ENCODE measurements at regions not wholly inside any gene's neighbourhood (a gene's known extent, or its start where the extent isn't known, plus 50 kb on each side); places are given as distances from the start of the nearest gene placed in this dataset.

DNA sequence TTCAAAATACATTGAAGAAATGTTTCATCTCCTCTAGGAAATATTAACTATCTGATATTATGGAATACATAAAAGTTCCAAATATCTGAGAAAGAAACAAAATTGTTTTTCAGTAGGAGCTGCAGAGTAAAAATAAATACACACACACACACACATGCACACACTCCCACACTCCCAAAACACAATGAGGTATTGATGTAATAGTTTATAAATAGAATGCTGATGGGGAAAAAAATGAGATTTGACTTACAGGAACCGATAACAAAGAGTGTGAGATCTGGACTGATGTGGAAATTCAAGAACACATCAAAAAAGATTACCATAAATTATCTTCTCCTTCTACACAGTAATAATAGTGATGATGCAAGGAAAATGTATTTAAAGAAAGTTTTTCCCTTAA lies 438.0 kb upstream of the CELF2 start:
- no peaks in the 10 kb centered on the region for H3K36me3 ChIP-seq (ENCODE audit: control insufficient read depth in 2 of 2, insufficient read depth in 2 of 2, low read length in 2 of 2)
- H3K9ac ChIP-seq (ENCODE audit: low read length in 2 of 2) = no peak overlapping the region

GRCh38 chr10:10584161-10584560 lies 433.5 kb upstream of the CELF2 start:
- Histone ChIP-seq H3K27ac (ENCODE audit: low read length) (no peak overlapping the region), H3K9me3 (ENCODE audit: control insufficient read depth in 2 of 2, low read length in 2 of 2) (no peaks in the 10 kb centered on the region), H3K27me3 (ENCODE audit: control insufficient read depth in 1 of 2, insufficient read depth in 2 of 2, low read length in 2 of 2) (no peaks in the 10 kb centered on the region), H3K9ac (ENCODE audit: low read length in 2 of 2) (no peak overlapping the region), H3K4me3 (ENCODE audit: low read length in 2 of 2) (no peak overlapping the region), H3K36me3 (ENCODE audit: control insufficient read depth in 2 of 2, insufficient read depth in 2 of 2, low read length in 2 of 2) (no peaks in the 10 kb centered on the region), H3K4me1 (ENCODE audit: control insufficient read depth, insufficient read depth, low read length) (peaks cover 3% of the 10 kb centered on the region)

More for the DNA sequence above, 438.0 kb upstream of the CELF2 start:
- H3K4me1 ChIP-seq (ENCODE audit: control insufficient read depth, insufficient read depth, low read length) = no peaks in the 10 kb centered on the region
- H3K27ac ChIP-seq (ENCODE audit: low read length) = no peak overlapping the region
- H3K9me3 ChIP-seq (ENCODE audit: control insufficient read depth in 2 of 2, low read length in 2 of 2) = no peaks in the 10 kb centered on the region
- H3K4me3 ChIP-seq (ENCODE audit: low read length in 2 of 2) = no peak overlapping the region
- H3K27me3 ChIP-seq (ENCODE audit: control insufficient read depth in 1 of 2, insufficient read depth in 2 of 2, low read length in 2 of 2) = no peaks in the 10 kb centered on the region

DNA sequence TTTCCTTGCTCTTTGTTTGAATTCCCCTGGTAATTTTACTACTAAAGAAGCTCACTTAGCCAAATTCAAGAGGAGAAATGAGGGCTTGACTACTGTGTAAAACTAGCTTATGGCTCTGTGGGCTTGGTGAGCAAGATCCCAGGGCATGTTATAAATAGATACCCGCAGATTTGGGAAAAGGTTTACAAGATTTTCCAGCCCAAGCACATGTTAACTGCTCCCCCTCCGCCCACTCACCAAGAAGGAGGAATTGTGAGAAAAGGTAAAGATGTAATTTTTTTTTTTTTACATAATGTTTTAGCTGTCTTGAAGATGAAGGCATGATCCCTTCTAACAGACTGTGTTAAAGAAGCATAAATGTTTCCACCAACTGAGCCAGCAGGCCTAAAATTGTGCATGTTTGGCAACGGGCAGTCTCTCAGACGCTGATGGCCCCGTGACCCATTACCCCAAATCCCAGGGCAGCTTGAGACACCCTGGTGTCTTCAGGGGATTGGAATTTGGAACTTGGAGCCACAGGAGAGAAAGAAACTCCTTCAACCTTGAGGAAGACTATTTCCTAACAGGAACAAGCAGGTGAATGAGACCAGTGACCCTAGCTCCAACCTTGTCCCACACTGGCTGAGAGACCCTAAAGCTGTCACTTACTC lies 429.8 kb upstream of the CELF2 start:
- Histone ChIP-seq H3K4me3 (ENCODE audit: low read length in 2 of 2) (no peak overlapping the region), H3K36me3 (ENCODE audit: control insufficient read depth in 2 of 2, insufficient read depth in 2 of 2, low read length in 2 of 2) (no peaks in the 10 kb centered on the region), H3K9ac (ENCODE audit: low read length in 2 of 2) (no peak overlapping the region), H3K27me3 (ENCODE audit: control insufficient read depth in 1 of 2, insufficient read depth in 2 of 2, low read length in 2 of 2) (no peaks in the 10 kb centered on the region), H3K4me1 (ENCODE audit: control insufficient read depth, insufficient read depth, low read length) (peaks cover 3% of the 10 kb centered on the region), H3K9me3 (ENCODE audit: control insufficient read depth in 2 of 2, low read length in 2 of 2) (no peaks in the 10 kb centered on the region), H3K27ac (ENCODE audit: low read length) (no peak overlapping the region)

DNA sequence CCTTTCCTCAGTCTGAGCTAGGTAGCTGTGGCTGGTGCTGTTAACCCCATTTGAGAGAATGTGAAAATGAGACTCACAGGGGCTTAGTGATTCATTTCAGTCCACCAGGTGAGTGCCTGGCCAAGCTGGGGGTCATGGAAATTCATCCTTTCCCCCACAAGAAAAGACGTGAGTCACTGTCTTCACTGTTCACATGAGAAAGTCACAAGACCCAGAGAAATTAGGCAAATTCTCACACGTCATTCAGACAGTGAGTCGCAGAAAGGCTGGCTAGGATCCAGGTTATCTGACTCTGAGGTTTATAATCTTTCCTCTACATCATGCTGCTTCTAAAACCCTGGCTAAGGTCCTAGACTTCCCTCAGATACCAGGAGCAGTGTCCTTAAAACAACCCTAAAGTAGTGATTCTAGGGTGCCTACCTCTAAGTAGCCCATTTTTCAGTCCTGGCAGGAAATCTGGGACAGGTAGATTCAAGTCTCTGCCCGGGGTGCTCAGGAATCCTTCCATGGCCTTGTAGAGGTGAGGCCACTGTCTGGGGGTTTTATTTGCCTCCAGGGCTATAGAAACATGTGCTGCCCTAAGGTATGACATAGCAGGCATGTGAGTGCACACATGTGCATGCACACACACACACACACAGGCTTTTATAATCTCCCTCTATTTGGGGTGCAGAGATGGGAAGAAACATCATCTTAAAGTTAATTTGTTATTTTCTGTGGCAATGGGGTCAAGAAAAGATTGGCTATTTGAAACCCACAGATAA lies 427.9 kb upstream of the CELF2 start:
- H3K27ac ChIP-seq (ENCODE audit: low read length) = no peak overlapping the region
- no peak overlapping the region for H3K4me3 ChIP-seq (ENCODE audit: low read length in 2 of 2)
- H3K9me3 ChIP-seq (ENCODE audit: control insufficient read depth in 2 of 2, low read length in 2 of 2) = no peaks in the 10 kb centered on the region
- H3K27me3 ChIP-seq (ENCODE audit: control insufficient read depth in 1 of 2, insufficient read depth in 2 of 2, low read length in 2 of 2) = no peaks in the 10 kb centered on the region
- no peaks in the 10 kb centered on the region for H3K36me3 ChIP-seq (ENCODE audit: control insufficient read depth in 2 of 2, insufficient read depth in 2 of 2, low read length in 2 of 2)
- peaks cover 3% of the 10 kb centered on the region for H3K4me1 ChIP-seq (ENCODE audit: control insufficient read depth, insufficient read depth, low read length)
- no peak overlapping the region for H3K9ac ChIP-seq (ENCODE audit: low read length in 2 of 2)

DNA sequence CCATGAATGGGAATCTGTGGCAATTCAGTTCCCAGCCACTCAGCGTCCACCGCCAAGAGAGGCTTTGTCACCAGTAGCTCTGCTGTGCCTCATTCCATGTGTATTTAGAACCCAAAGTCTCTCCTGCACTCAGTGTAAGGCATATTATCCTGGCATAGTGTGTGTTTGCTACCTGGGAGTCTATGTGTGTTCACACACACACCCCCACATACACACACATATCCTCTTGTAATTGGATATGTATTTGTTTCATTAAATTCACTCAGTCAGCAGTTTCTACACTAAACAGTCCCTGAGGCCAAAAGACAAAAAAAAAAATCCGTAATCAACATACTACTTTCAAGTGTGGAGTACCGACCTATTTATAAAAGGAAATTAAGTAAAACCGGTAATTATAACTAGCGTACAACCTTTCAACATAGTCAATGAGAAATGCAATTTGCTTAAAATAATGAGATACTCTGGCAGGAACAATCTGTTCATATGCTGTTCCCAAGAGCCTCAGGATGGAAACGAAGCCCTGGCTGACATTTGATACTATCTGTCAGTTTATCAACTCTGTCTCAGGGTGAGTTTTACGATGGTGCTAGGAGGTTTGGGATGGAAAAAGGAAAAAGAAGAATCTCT lies 425.8 kb upstream of the CELF2 start:
- no peaks in the 10 kb centered on the region for H3K36me3 ChIP-seq (ENCODE audit: control insufficient read depth in 2 of 2, insufficient read depth in 2 of 2, low read length in 2 of 2)
- H3K4me1 ChIP-seq (ENCODE audit: control insufficient read depth, insufficient read depth, low read length) = peaks cover 3% of the 10 kb centered on the region
- no peak overlapping the region for H3K9ac ChIP-seq (ENCODE audit: low read length in 2 of 2)
- no peak overlapping the region for H3K4me3 ChIP-seq (ENCODE audit: low read length in 2 of 2)
- no peaks in the 10 kb centered on the region for H3K27me3 ChIP-seq (ENCODE audit: control insufficient read depth in 1 of 2, insufficient read depth in 2 of 2, low read length in 2 of 2)
- no peaks in the 10 kb centered on the region for H3K9me3 ChIP-seq (ENCODE audit: control insufficient read depth in 2 of 2, low read length in 2 of 2)
- no peak overlapping the region for H3K27ac ChIP-seq (ENCODE audit: low read length)

DNA sequence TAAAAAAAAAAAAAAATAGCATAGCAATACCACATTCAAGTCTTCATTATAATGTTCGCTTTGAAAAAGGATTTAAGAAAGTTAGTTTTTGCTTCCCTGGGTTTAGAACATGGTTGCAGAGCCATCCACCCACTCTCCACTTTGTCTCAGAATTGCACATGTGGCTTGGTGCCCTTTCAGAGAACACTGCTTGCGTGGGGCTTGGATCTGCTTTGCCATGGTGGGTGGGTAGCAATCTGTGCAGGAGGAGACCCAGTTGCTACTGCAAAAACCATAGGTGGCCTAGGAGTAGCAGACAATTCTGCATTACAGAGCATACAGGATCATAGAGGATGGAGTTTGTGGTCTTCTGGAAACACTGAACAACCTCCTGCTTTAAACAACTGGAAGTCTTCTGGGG lies 421.4 kb upstream of the CELF2 start:
- no peak overlapping the region for H3K9ac ChIP-seq (ENCODE audit: low read length in 2 of 2)
- no peaks in the 10 kb centered on the region for H3K27me3 ChIP-seq (ENCODE audit: control insufficient read depth in 1 of 2, insufficient read depth in 2 of 2, low read length in 2 of 2)
- H3K4me1 ChIP-seq (ENCODE audit: control insufficient read depth, insufficient read depth, low read length) = no peaks in the 10 kb centered on the region
- no peak overlapping the region for H3K27ac ChIP-seq (ENCODE audit: low read length)
- no peaks in the 10 kb centered on the region for H3K36me3 ChIP-seq (ENCODE audit: control insufficient read depth in 2 of 2, insufficient read depth in 2 of 2, low read length in 2 of 2)
- no peaks in the 10 kb centered on the region for H3K9me3 ChIP-seq (ENCODE audit: control insufficient read depth in 2 of 2, low read length in 2 of 2)
- no peak overlapping the region for H3K4me3 ChIP-seq (ENCODE audit: low read length in 2 of 2)

- Histone ChIP-seq H3K4me3 (ENCODE audit: low read length in 2 of 2) (no peak overlapping the region), H3K36me3 (ENCODE audit: control insufficient read depth in 2 of 2, insufficient read depth in 2 of 2, low read length in 2 of 2) (no peaks in the 10 kb centered on the region), H3K9me3 (ENCODE audit: control insufficient read depth in 2 of 2, low read length in 2 of 2) (no peaks in the 10 kb centered on the region), H3K4me1 (ENCODE audit: control insufficient read depth, insufficient read depth, low read length) (no peaks in the 10 kb centered on the region), H3K27me3 (ENCODE audit: control insufficient read depth in 1 of 2, insufficient read depth in 2 of 2, low read length in 2 of 2) (no peaks in the 10 kb centered on the region), H3K9ac (ENCODE audit: low read length in 2 of 2) (no peak overlapping the region), H3K27ac (ENCODE audit: low read length) (no peak overlapping the region)
Observed at GRCh38 chr10:10598297-10598696, 419.4 kb upstream of the CELF2 start.

GRCh38 chr10:10600004-10600403 lies 417.7 kb upstream of the CELF2 start:
- Histone ChIP-seq H3K9ac (ENCODE audit: low read length in 2 of 2) (no peak overlapping the region), H3K4me1 (ENCODE audit: control insufficient read depth, insufficient read depth, low read length) (no peaks in the 10 kb centered on the region), H3K27ac (ENCODE audit: low read length) (no peak overlapping the region), H3K27me3 (ENCODE audit: control insufficient read depth in 1 of 2, insufficient read depth in 2 of 2, low read length in 2 of 2) (no peaks in the 10 kb centered on the region), H3K4me3 (ENCODE audit: low read length in 2 of 2) (no peak overlapping the region), H3K36me3 (ENCODE audit: control insufficient read depth in 2 of 2, insufficient read depth in 2 of 2, low read length in 2 of 2) (no peaks in the 10 kb centered on the region), H3K9me3 (ENCODE audit: control insufficient read depth in 2 of 2, low read length in 2 of 2) (no peaks in the 10 kb centered on the region)

DNA sequence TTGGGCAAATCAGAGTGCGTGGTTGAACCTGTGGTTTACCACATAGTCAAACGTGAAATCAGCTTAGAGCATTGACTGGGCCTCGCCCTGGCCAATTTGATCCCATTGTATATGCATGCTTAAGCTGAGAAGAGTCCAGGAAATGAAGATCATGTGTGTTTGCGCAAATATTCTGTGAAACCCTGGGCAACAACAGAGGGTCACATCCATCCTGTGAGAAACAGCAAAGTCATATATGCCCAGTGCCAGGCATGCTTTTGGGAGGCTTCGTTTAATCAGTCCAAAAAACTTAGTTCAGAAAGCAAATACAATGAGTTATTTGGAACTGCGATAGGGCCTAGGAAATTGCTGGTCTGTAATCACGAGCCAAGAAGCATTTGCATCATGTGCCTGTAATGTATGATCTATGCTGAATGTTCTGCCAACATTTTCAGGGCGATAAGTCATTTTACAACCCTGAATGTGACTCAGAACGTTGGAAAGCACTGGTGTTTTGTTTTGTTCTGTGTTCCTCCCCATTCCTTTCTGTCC lies 412.1 kb upstream of the CELF2 start:
- Histone ChIP-seq H3K9ac (ENCODE audit: low read length in 2 of 2) (no peak overlapping the region), H3K27ac (ENCODE audit: low read length) (no peak overlapping the region), H3K4me3 (ENCODE audit: low read length in 2 of 2) (no peak overlapping the region), H3K36me3 (ENCODE audit: control insufficient read depth in 2 of 2, insufficient read depth in 2 of 2, low read length in 2 of 2) (no peaks in the 10 kb centered on the region), H3K27me3 (ENCODE audit: control insufficient read depth in 1 of 2, insufficient read depth in 2 of 2, low read length in 2 of 2) (no peaks in the 10 kb centered on the region), H3K4me1 (ENCODE audit: control insufficient read depth, insufficient read depth, low read length) (peaks cover 2% of the 10 kb centered on the region), H3K9me3 (ENCODE audit: control insufficient read depth in 2 of 2, low read length in 2 of 2) (no peaks in the 10 kb centered on the region)

- peaks cover 2% of the 10 kb centered on the region for H3K4me1 ChIP-seq (ENCODE audit: control insufficient read depth, insufficient read depth, low read length)
- H3K4me3 ChIP-seq (ENCODE audit: low read length in 2 of 2) = no peak overlapping the region
- H3K27ac ChIP-seq (ENCODE audit: low read length) = no peak overlapping the region
- no peak overlapping the region for H3K9ac ChIP-seq (ENCODE audit: low read length in 2 of 2)
- H3K9me3 ChIP-seq (ENCODE audit: control insufficient read depth in 2 of 2, low read length in 2 of 2) = no peaks in the 10 kb centered on the region
- no peaks in the 10 kb centered on the region for H3K27me3 ChIP-seq (ENCODE audit: control insufficient read depth in 1 of 2, insufficient read depth in 2 of 2, low read length in 2 of 2)
- H3K36me3 ChIP-seq (ENCODE audit: control insufficient read depth in 2 of 2, insufficient read depth in 2 of 2, low read length in 2 of 2) = no peaks in the 10 kb centered on the region
Observed at GRCh38 chr10:10609379-10609955, 408.2 kb upstream of the CELF2 start.
